ENCODE measurements at regions not wholly inside any gene's neighbourhood (a gene's known extent, or its start where the extent isn't known, plus 50 kb on each side); places are given as distances from the start of the nearest gene placed in this dataset.

- Histone ChIP-seq H3K9ac (ENCODE audit: extremely low read depth, insufficient read length, low read length) (no peak overlapping the region), H3K79me1 (ENCODE audit: insufficient read depth, low read depth, low read length, poor library complexity, severe bottlenecking) (no peaks in the 10 kb centered on the region), H3K4me1 (ENCODE audit: insufficient read depth, low read length) (no peaks in the 10 kb centered on the region), H2BK15ac (ENCODE audit: low read depth, low read length) (no peak overlapping the region), H4K20me1 (ENCODE audit: control insufficient read depth, insufficient read depth, insufficient read length) (no peaks in the 10 kb centered on the region), H2AK5ac (ENCODE audit: insufficient read length, low read length) (no peak overlapping the region), H3K4me2 (ENCODE audit: insufficient read depth, insufficient read length, low read length) (no peak overlapping the region), H2BK12ac (ENCODE audit: insufficient read length, low read depth, low read length) (no peak overlapping the region), H3K23ac (ENCODE audit: insufficient read length, low read depth, low read length) (no peak overlapping the region), H3K14ac (ENCODE audit: insufficient read depth, low read length) (no peak overlapping the region), H3K27ac (ENCODE audit: insufficient read length, low read depth, low read length) (no peak overlapping the region), H3K18ac (ENCODE audit: insufficient read length, low read depth, low read length) (no peak overlapping the region), H3K56ac (ENCODE audit: insufficient read length, low read depth, low read length) (no peak overlapping the region), H3K9me3 (ENCODE audit: control insufficient read depth, low read depth, low read length) (no peaks in the 10 kb centered on the region), H2BK120ac (ENCODE audit: low read depth, low read length, poor library complexity, severe bottlenecking) (no peak overlapping the region), H4K5ac (ENCODE audit: insufficient read length, low read depth, low read length) (no peak overlapping the region), H3K79me2 (ENCODE audit: insufficient read depth, low read length) (no peaks in the 10 kb centered on the region), H3K27me3 (ENCODE audit: insufficient read depth, low read length) (no peaks in the 10 kb centered on the region), H2BK5ac (ENCODE audit: insufficient read length, low read length) (no peak overlapping the region), H3T11ph (ENCODE audit: low read length) (no peak overlapping the region), H2AFZ (ENCODE audit: low read length) (no peak overlapping the region), H2BK20ac (ENCODE audit: low read depth, low read length, poor library complexity, severe bottlenecking) (no peak overlapping the region), H3K4ac (ENCODE audit: low read depth, low read length) (no peak overlapping the region), H4K91ac (ENCODE audit: insufficient read length, low read depth, low read length) (no peak overlapping the region), H4K8ac (replicated peaks; ENCODE audit: insufficient read length, low read depth, low read length) (no peak overlapping the region), H3K23me2 (ENCODE audit: insufficient read length, low read depth, low read length, poor library complexity, severe bottlenecking) (no peaks in the 10 kb centered on the region)
- Mint-ChIP-seq H3K4me3 (no peak overlapping the region), H3K4me1 (no peaks in the 10 kb centered on the region), H3K9me3 (no peaks in the 10 kb centered on the region), H3K27ac (no peak overlapping the region), H3K27me3 (ENCODE audit: low read depth) (no peaks in the 10 kb centered on the region; the same call in 1 of the 2 replicates), H3K36me3 (ENCODE audit: insufficient read depth in 1 of 3, low read depth in 3 of 3) (no peaks in the 10 kb centered on the region)
- WGBS (ENCODE audit: extremely low coverage, insufficient read length, low lambda C conversion rate) = no CpG with 5 or more reads among the region's 3 CpGs
- TF ChIP-seq, protein P1, sequence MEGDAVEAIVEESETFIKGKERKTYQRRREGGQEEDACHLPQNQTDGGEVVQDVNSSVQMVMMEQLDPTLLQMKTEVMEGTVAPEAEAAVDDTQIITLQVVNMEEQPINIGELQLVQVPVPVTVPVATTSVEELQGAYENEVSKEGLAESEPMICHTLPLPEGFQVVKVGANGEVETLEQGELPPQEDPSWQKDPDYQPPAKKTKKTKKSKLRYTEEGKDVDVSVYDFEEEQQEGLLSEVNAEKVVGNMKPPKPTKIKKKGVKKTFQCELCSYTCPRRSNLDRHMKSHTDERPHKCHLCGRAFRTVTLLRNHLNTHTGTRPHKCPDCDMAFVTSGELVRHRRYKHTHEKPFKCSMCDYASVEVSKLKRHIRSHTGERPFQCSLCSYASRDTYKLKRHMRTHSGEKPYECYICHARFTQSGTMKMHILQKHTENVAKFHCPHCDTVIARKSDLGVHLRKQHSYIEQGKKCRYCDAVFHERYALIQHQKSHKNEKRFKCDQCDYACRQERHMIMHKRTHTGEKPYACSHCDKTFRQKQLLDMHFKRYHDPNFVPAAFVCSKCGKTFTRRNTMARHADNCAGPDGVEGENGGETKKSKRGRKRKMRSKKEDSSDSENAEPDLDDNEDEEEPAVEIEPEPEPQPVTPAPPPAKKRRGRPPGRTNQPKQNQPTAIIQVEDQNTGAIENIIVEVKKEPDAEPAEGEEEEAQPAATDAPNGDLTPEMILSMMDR (conservative IDR thresholded peaks at IDR 0.05) = no peak
- DNase-seq = no peak
Observed at GRCh38 chr13:109913936-109914510, 127.6 kb upstream of the IRS2 start.
